NCI-H2227 (cell line): ENCODE measurements at regions not wholly inside any gene's neighbourhood (a gene's known extent, or its start where the extent isn't known, plus 50 kb on each side); places are given as distances from the start of the nearest gene placed in this dataset.

ENCODE experiments used
- DNase-seq: peaks from one replicate; lab custom pipeline; 2025; ENCODE audit not compliant: unreplicated experiment; lab: John Stamatoyannopoulos, UW

DNA sequence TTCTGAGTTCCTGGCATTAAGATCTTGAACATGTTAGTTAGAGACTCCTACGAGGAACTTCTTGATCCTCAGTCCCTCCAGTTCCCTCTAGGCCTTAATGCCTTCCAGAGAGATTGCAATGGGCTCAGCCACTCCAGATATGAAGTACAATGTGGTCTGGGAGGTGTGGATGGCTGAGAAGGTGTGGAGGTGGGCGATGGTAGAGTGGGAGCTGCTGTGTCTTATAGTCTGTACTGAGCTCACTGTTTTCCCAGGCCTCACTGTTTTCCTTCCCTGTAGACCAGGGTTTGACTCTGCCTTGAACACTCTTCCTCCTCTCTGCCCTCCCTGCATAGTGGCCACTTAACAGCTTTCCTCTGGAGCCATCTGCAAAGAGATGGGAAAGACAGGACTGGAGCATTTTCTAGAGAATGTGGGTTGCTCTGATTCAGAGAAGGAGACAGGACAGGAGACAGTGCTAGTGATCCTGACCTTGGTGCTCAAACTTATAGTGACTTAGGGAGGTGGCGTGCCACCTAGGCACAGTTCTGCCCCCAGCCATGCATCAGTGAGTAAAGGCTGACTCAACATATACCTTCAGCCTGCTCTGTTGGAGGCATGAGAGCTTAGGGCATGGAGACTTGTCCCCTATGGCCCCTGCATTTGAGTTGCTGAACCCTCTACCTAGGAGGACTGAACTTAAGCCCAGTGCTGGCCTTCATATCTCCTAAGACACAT is 129.7 kb downstream of the TDRD15 start:
- DNase-seq, result no peak

DNA sequence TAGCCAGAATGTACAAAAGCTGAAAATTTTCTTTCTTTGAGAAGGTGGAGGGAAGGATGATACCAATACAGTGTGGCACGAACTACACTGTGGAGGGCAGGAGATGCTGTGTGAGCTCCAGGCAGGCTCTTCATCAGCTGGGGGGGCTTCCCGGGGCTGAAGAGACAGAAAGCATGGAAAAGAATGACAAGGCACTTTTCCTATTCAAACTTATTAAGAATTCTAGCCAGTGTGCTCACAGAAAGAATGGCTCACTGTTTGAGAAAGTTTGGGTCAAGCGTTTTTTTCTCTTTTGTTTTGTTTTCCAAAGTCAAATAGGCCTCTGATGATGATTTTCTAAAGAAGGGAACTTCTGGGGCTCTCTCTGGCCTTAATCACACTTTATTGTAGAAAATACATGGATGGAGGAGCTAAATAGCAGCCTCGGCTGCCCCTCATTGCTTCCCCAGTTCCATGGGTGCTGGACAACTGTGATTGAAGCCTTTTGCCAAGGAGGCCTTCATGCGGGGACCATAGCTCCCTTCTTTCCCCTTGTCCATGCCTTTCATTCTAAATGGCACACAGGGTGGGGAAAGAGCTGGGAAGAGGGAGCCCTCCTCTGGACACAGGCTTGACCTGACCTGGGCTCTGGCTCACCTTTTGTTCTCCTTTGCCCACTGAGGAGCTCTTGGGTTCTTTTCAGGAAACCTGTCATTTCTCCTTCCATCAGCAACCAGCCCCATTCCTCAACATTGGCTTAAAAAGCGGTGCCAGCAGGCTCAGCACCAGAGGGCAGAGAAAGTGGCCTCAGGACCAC is 130.6 kb downstream of the TDRD15 start:
- DNase-seq, result no peak

DNA sequence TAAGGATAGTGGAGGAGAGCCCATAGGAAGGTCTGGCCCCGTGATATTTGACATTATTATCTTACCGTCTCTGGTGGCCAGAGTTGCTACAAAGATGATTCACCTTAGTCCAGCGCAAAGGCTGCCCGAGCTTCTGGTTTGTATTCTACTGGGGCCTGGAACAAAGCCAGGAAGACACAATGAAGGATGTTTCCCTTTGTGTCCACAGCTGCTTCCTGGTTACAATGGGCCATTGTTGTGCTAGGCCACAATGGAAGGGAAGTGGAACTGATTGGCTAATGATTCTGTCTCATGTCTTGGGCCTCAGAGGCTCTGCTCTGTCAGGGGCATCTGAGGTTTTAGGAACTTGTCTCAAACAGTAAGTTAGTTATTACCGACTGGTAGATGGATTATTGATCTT is 132.2 kb downstream of the TDRD15 start:
- DNase-seq, result no peak

DNA sequence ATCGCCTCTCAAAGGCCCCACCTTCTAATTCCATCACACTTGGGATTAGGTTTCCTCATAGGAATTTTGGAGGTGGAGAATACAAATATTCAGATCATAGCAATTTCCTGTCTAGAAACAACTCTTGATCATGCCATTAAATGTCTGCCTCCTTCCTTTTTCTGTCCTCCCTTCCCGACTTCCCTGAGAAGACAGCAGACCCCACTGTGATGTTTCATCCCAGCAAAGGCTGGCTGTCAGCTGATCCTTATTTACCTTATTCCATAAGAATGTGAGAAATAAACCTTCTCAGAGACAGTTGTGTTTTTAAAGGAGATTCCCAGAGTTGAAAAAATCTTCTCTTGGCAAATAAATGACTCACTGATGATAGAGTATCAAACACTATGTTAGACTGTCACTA is 133.9 kb downstream of the TDRD15 start:
- no peak for DNase-seq

DNA sequence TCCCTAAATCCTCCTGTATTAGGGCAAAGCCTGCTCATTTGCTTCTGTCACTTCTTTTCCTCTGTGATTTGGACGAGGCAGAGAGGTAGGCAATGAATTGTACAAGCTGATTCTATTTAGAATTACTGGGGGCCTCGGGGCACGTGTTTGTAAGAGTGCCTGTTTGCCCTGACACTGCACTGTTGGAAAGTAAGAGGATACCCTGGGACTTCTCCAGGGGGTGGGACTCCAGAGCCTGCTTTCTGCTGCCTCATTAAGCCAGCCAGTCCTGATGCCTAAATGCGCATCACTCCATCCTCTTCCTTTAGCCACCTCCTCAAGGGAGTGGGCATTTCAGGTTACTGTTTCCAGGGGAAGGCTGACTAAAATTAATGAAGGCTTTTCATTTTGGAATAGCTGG is 134.3 kb downstream of the TDRD15 start:
- no peak for DNase-seq

DNA sequence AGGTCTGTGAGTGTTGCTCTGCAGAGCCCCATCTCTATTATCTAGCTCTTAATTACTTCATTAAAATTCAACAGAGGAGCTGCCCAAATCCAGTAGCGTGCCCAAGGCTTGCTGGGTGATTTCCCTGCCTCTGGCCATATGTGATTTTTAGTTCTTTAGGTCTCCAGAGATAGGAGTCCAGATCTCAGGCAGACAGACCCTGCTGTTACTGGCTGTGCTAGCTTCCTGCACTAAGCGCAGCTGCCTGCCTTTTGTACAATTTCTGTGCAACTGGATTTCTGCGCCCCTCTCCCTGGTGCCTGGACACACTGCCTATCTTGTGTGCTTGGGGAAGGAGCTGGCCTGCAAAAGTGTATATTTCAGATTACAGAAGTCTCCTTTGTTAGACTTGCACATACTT is 136.5 kb downstream of the TDRD15 start:
- no peak for DNase-seq

DNA sequence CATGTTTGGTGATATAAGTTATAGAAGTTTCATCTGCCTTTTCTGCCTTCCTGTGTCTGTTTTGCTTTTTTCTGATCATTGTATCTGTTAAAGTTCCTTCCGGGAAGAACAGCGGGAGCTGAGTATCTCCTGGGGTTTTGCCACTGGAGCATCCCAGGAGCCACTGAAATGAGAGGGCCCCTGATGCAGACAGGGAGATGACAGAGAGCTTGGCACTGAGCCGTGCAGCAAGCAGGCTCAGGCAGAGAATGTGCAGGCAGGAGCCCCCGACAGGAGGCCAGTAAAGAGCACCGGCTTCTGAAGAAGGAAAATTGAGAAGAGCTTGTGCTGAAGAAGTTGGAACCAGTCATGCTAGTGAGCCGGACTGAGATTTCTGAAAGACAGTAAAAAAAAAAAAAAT is 137.8 kb downstream of the TDRD15 start:
- no peak for DNase-seq

DNA sequence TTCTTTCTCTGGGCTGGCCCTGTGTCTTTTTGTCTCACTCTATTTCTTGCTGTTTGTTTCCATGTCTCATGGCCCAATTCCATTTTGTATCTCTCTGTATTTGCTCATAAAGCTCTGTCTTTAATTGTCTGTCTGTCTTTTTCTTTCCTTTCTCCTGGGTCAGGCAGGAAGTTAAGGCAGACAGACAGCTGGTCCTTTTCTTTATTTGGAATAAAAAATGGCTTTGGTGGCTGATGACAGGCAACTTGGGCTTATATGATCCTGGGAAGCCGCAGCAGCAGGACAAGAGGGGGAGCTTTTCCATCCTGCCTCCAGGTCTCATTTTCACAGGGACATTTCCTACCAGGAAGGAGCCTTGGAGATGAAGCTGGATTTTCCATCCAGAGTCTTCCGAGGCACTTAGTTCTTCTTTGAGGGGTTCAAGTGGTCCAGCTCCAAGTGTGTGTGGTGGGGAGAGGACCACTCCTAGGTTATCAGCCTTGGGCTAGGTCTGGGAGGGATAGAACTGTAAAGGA is 138.7 kb downstream of the TDRD15 start:
- no peak for DNase-seq

DNA sequence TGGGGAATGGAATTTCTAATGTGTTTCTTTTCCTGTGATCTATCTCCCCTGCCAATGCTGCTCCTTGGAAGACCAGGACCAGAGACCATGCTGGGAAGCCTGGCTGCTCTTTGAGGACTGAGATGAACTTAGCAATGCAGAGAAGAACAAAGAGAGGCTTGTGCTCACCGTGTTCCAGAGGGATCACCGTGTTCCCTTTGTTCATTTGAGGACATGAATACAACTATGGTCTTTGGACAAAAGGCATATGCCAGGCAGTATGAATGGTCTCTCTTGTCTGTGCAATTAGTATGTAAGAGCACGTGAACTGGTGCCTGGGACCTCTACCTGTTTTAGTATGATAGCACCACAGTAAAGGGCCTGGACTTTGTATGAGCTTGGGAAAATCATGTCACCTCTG is 139.9 kb downstream of the TDRD15 start:
- no peak for DNase-seq

DNA sequence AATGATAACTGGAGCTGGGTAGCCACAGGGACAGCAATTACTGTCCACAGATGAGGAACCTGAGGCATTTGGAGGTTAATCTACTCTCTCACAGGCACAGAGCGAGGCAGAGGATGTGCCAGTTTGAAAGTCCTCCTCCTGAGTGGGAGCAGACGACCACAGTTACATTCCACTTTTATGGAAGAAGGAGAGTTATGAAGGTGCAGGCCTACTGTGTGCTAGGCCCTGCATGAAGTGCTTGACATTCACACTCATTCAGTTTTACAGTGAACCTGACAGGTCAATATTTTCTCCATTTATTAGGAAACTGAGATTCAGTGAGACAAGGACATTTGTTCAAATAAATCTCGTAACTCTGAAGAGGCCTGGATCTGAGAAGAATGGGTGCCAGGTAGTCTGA is 142.0 kb downstream of the TDRD15 start:
- no peak for DNase-seq

DNA sequence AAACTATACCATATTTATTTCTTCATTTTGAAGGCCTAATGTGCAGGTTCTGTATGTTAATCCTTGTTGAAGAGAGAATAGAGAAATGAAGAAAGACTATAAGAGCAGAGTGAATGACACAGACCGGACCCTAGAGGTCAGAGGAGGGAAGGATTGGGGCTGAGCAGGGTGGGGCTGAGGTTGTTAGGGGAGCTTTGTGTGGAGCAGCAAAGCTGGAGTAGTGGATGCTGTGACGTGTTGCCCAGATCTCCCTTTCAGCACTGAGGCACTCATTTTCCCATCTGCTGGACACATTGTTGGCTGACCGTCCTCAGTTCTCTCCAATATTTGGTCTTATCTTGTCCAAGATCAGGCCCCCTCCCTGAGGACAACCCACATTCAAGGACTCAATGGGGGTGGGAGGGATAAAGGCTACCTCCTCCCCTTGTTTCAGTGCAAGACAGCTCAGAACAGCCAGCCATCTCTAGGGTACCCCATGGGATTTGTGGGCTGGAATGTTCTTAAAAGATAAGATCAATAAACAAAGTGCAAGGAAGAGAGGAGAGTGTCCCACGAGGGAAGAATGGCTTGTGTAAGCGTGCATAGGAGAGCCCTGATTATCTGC is 143.6 kb downstream of the TDRD15 start:
- DNase-seq, result no peak

DNA sequence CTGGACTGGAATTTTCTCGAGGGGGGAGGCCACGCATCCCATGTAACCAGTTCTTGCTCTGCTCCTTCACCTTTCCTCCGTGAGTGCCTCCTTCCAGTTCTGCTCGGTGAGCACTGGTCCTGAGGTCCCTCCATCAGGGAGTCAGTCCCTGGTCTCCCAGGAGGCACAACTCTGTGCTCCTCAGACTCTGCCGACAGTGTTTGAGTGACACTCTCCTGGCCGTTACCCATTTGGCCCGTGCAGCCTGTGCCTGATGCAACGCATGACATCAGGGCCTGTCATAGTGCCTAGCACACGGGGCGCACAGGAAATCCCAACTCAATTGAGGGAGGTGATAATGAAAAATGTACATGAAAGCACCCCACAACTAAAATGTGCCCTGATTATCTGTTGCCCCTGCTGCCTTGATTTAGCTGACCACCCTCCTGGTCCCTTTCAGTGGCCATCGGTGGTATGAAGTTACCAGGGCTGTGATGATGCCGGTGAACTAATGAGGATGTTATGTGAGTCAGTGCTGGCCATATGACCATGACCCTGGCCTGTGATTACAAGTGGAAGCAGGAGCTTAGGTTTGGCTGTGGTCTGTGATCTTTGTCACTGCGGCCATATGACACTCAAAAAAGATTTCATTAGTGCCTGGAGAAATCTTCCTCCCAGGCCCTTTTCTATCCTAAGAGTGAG is 144.6 kb downstream of the TDRD15 start:
- no peak for DNase-seq

DNA sequence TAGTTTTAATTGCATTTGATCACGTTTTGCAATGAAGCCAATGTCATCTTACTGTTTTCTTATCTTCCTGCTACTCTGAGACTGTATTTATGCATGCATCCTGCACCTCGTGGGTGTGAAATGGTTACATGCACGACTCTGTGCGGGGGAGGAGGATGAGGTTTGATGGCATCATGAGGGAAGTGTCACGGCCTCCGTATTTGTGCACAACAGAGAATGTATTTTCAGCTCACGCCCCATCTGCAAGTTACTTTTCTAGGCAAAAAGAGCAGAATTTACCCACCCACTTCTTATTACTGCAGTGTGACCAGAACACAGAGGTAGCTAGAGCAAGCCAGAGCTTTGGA is 145.1 kb downstream of the TDRD15 start:
- no peak for DNase-seq

DNA sequence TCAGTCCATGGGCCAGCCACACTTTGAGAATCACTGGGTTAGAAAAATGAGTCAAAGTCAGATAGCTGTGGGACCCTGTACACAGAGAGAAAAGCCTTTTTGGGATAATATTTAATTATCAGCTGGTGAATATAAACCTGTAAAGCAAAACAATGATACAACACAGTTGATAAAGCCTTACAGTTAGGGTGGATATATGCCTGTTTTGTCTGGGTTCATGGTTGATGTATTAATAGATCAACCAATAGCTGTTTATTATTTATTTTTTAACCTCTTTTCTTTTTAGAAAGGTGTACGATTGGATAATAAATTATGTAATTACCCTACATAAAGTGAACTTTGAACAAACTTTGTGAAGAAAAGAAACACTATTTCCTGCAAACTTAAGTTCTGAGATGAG is 145.6 kb downstream of the TDRD15 start:
- no peak for DNase-seq

DNA sequence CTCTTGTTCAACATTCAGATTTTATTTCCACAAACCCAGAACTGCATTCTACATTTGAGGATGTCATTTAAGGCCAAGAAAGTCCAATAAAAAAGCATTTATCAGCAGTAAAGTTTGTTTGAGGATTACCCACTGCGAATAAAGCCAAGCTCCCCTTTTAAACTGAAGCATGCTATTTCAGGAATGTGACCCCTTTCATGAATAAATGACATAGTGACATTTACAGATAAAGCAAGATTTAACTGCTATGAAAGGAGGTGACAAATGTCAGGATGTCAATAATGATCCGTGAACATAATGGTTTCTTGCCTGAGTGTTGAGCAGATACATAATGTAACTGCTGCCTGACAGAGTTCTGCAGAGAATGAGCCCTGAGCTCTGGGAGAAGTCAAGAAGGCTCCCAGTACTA is 146.3 kb downstream of the TDRD15 start:
- DNase-seq, result no peak

DNA sequence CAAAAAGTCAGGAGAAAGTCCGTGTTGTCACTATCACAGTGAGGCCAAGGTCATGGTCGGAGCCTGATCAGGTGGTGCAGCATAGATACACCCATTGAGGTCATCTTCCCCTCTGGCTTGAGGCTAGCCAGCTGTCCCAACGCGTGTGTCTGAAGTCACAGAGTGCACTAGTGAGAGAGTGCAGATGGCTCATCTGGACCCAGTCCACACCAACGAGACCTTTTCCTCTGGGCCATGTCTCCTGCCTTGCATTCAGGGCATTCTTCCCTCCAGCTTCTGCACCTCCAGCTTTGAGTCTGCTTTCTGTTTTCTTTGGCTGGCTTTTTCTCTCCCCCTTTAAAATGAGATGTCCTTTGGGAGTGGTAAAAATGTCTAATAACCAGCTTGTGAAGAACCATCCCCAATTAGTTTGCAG is 146.9 kb downstream of the TDRD15 start:
- DNase-seq, result no peak

DNA sequence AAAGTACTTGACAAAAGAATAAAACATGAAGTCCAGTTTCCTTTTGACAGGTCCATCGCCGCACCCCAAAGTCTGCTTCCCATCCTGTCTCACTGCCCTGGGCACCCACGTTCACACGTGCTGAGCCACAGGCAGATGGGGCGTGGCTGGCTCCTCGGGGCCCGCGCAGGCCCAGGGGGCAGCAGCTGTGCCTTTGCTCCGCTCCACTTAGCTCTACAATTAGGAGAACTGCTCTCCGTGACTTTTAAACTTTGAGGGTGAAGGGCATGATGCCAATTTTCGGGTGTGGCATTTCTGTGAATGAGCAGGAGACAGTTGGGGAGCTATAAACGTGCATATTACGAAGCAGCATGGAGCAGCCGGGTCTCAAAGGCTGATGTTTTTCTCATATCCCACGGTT is 152.4 kb downstream of the TDRD15 start:
- no peak for DNase-seq

DNA sequence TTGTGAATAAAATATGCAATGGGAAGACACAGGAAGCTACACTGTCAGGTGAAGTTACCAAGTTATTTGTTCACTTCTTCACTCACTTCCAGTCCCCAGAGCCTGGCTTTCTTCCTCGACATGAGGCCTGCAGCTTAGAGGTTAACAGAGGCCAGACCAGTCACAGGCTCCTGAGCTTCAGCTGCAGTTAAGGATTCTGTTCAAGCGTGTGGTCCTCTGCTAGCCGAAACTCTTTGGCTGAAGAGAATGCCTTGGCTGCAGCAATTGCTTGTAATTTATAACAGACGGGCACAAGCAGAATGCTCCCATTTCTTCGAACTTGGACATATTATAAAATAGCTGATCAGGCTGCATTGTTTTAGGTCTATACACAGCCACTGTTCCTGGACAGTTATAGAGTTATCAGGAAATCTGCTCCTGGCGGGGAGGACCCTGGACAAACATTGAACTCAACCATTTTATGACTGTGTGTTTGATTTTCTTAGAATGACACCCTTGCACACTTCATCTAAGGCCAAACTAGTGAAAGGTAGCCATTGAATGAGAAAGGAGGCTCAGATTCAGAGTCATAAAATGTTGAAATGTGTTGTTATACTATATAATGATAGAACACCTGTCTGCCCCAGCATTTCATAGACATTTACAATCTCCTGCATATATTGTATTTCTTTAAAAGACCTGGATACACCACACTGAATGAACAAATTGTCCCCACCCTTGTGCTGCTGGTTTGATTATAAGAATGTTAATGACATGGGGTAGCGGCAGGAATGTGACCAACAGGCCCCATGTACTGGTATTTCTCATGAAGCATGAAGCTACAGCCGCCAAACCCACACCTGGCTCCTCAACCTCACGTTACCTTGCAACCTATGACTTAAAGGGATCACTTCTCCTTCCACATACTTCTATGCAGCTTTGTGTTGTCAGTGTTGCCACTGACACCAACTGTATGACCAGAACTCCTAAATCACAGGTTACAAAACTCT is 153.6 kb downstream of the TDRD15 start:
- no peak for DNase-seq

DNA sequence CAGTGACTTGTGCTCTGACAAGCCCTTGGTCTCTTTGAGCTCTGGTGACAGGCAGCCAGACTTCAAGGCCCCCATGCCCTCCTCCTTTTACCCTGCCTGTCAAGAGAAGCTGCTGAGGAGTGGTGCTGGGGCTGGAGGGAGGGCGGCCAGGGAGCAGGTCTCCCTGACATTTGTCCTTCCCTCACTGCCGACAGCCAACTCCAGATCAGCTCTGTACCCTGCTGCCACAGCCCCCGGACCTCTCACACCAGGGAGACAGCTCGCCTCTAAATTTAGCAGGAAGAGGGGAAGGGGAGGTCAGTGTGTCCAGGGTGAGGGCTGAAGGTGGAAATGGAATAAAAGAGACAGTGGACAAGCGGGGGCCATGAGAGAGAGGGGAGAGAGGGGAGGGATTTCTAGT is 155.8 kb downstream of the TDRD15 start:
- DNase-seq, result no peak

DNA sequence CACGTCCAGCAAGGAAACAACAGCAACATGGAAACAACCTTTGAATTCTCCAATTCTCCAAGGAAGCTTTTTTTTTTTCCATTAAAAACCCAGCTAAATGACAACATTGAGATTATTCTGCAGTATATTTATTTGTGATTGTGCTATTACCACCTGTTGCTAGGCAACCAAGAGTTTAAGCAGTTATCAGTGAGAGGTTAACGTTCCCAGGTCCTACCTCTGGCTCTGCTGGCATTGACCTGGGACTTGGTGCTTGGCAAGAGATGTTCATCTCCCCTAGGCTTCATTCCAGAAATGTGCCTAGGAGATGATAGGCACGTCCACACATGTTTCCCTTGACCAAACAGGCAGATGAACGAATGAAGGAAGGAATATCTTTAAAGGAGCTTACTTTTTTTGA is 157.0 kb downstream of the TDRD15 start:
- no peak for DNase-seq
